ENCODE measurements at regions not wholly inside any gene's neighbourhood (a gene's known extent, or its start where the extent isn't known, plus 50 kb on each side); places are given as distances from the start of the nearest gene placed in this dataset.

- TF ChIP-seq POLR2AphosphoS5 (IDR thresholded peaks at IDR 0.05) (no peak), CTCF (IDR thresholded peaks at IDR 0.05) (no peak)
Measured at GRCh38 chr6:56793938-56794337, 151.2 kb upstream of the DST start.
